Endothelial cell of umbilical vein (primary cell): ENCODE measurements at regions not wholly inside any gene's neighbourhood (a gene's known extent, or its start where the extent isn't known, plus 50 kb on each side); places are given as distances from the start of the nearest gene placed in this dataset.

Experiments used
- BruUV-seq: library from RNA; stranded (reverse); fragments of 400-500 nt; replicated peaks from 2 replicates; lab custom pipeline; 2021; lab: Mats Ljungman, UMichigan
- CTCF ChIA-PET: fragments of 300-600, 350-600 bp; sonication (Branson Sonifier 250); formaldehyde crosslinking; loops from one replicate; lab custom pipeline; 2021; ENCODE audit warnings: antibody characterized with exemption, inconsistent platforms; lab: Charles Lee
- POLR2A ChIA-PET: fragments of 300-600, 350-600 bp; sonication (Branson Sonifier 250); formaldehyde crosslinking; loops from one replicate; lab custom pipeline; 2021; ENCODE audit warnings: antibody characterized with exemption, inconsistent platforms; lab: Charles Lee
- DNase-seq: peaks from one replicate; pipeline ENCODE4 v3.0.0-alpha.2; 2011; ENCODE audit warnings: low read depth, low spot score
- FAIRE-seq: peaks from 2 replicates; lab custom pipeline; 2011; peaks lifted over from hg19 to GRCh38; lab: Jason Lieb, UNC
- H2AFZ ChIP-seq: 2 replicates; pipeline ENCODE4 v1.6.0; 2012; ENCODE audit warnings: low read depth, low read length, control low read depth, inconsistent platforms
- H3K27ac ChIP-seq: 2 replicates; pipeline ENCODE4 v1.5.1; 2011; ENCODE audit warnings: low read depth, mild to moderate bottlenecking, control low read depth, low read length, moderate library complexity; ENCODE audit not compliant: insufficient read depth
- H3K27me3 ChIP-seq, 2 experiments: 2 replicates each; pipeline versions ENCODE4 v1.6.0 to v1.6.1; 2011; ENCODE audit warnings: low read length in 2 of 2, mixed read lengths in 1 of 2; ENCODE audit not compliant: control insufficient read depth in 2 of 2, insufficient read depth in 2 of 2
- H3K36me3 ChIP-seq, 2 experiments: 2 replicates in 1 of 2; 3 replicates in 1 of 2; pipeline ENCODE4 v1.5.1; 2011; ENCODE audit warnings: low read length in 2 of 2, mild to moderate bottlenecking in 1 of 2, moderate library complexity in 1 of 2; ENCODE audit not compliant: control insufficient read depth in 2 of 2, insufficient read depth in 2 of 2; ENCODE audit errors: extremely low read depth in 1 of 2
- H3K4me1 ChIP-seq: 3 replicates; pipeline ENCODE4 v1.5.1; 2011; ENCODE audit warnings: mild to moderate bottlenecking, low read length; ENCODE audit not compliant: control insufficient read depth, insufficient read depth; ENCODE audit errors: extremely low read depth
- H3K4me2 ChIP-seq: 2 replicates; pipeline ENCODE4 v1.6.1; 2011; ENCODE audit warnings: low read length, control low read depth, mixed read lengths; ENCODE audit not compliant: insufficient read depth
- H3K4me3 ChIP-seq, 3 experiments: fragments of 200-600 bp in 1 of 3; sonication (generic), shearing (Covaris generic) in 1 of 3; replicated peaks in 1 of 3; 2 replicates each; pipeline ENCODE4 v1.5.1; 2011 to 2016; ENCODE audit warnings: control low read depth in 3 of 3, low read length in 3 of 3, mild to moderate bottlenecking in 2 of 3, inconsistent platforms in 1 of 3, low read depth in 1 of 3, moderate library complexity in 1 of 3; ENCODE audit not compliant: insufficient read depth in 1 of 3
- H3K79me2 ChIP-seq: 2 replicates; pipeline ENCODE4 v1.6.0; 2012; ENCODE audit warnings: low read length, inconsistent platforms; ENCODE audit not compliant: control insufficient read depth, insufficient read depth
- H3K9ac ChIP-seq: replicated peaks from 2 replicates; pipeline ENCODE3; 2011; ENCODE audit warnings: low read length, control low read depth; ENCODE audit not compliant: insufficient read depth; ENCODE audit errors: extremely low read depth
- H3K9me1 ChIP-seq: replicated peaks from 3 replicates; pipeline ENCODE4 v1.6.0; 2011; ENCODE audit warnings: mild to moderate bottlenecking, low read length; ENCODE audit not compliant: control insufficient read depth, insufficient read depth; ENCODE audit errors: extremely low read depth
- H3K9me3 ChIP-seq: replicated peaks from 2 replicates; pipeline ENCODE4 v1.5.1; 2012; ENCODE audit warnings: low read length, inconsistent platforms; ENCODE audit not compliant: control insufficient read depth, insufficient read depth
- H4K20me1 ChIP-seq: replicated peaks from 2 replicates; pipeline ENCODE3; 2011; ENCODE audit warnings: mild to moderate bottlenecking, low read length; ENCODE audit not compliant: control insufficient read depth, insufficient read depth; ENCODE audit errors: extremely low read depth
- FOS ChIP-seq: IDR thresholded peaks from 2 replicates; pipeline ENCODE4 v1.6.1; 2011; ENCODE audit warnings: mild to moderate bottlenecking, low read length, moderate library complexity, borderline replicate concordance; ENCODE audit not compliant: insufficient read depth
- GATA2 ChIP-seq: IDR thresholded peaks from 2 replicates; pipeline ENCODE4 v1.7.0; 2011; ENCODE audit warnings: low read depth, mild to moderate bottlenecking, moderate library complexity, mixed read lengths, low read length; ENCODE audit not compliant: insufficient read length, insufficient read depth
- POLR2A ChIP-seq: IDR thresholded peaks from 2 replicates; pipeline ENCODE4 v1.6.1; 2012; ENCODE audit warnings: low read depth, mild to moderate bottlenecking, control low read depth, low read length
- dilution Hi-C: fragments of 300-500 bp; cut with MboI; formaldehyde crosslinking; loops from one replicate; pipeline ENCODE4 v1.15.0; 2019; ENCODE audit warnings: low sequenced_read_pairs; ENCODE audit not compliant: extremely low pct_ligation_motif_present
- intact Hi-C: fragments of 100-400 bp; cut with micrococcal nuclease; formaldehyde crosslinking; loops from one replicate; pipeline ENCODE4 v1.10.0; 2022
- TF ChIP-seq, protein P1 (sequence below): IDR thresholded peaks from 2 replicates; pipeline ENCODE4 v1.6.1; 2011; ENCODE audit not compliant: insufficient read depth, insufficient read length

GRCh38 chr22:48794906-48795305 lies 1032.8 kb downstream of the BRD1 start:
- POLR2A ChIA-PET = no interaction called here
- Histone ChIP-seq H3K4me1 (no peaks in the 10 kb centered on the region), H3K27me3 (no peaks in the 10 kb centered on the region), H3K36me3 (no peaks in the 10 kb centered on the region), H4K20me1 (no peaks in the 10 kb centered on the region), H3K9me3 (peaks cover 11% of the 10 kb centered on the region), H3K4me3 (no peak overlapping the region), H3K9ac (no peak overlapping the region), H3K4me2 (no peak overlapping the region), H2AFZ (no peak overlapping the region), H3K9me1 (no peaks in the 10 kb centered on the region), H3K27ac (no peak overlapping the region), H3K79me2 (no peaks in the 10 kb centered on the region)
- CTCF ChIA-PET = no interaction called here
- no peak for TF ChIP-seq GATA2
- TF ChIP-seq POLR2A = no peak
- TF ChIP-seq, protein P1, sequence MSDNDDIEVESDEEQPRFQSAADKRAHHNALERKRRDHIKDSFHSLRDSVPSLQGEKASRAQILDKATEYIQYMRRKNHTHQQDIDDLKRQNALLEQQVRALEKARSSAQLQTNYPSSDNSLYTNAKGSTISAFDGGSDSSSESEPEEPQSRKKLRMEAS = no peak
- dilution Hi-C loops = no loop called here
- no peak for FAIRE-seq
- intact Hi-C loops = no loop called here
- no peak for DNase-seq
- no TSS peak for BruUV-seq

DNA sequence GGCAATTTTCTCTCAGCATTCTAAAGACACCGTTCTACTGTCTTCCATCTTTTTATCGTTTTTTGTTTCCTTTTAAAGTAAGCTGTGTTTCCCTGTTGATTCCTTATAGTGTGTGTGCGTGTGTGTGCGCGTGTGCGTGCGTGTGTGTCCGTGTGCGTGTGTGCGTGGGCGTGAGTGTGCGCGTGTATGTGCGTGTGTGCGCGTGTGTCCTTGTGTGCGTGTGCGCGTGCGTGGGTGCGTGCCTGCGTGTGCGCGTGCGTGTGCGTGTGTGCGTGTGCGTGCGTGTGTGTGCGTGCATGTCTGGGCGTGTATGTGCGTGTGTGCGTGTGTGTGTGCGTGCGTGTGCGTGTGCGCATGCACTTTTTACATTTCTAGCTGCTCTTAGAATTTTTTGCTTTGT lies 1033.7 kb downstream of the BRD1 start:
- Histone ChIP-seq H3K4me1 (no peaks in the 10 kb centered on the region), H3K27ac (no peak overlapping the region), H3K36me3 (no peaks in the 10 kb centered on the region), H4K20me1 (no peaks in the 10 kb centered on the region), H3K4me3 (no peak overlapping the region), H3K9me1 (no peaks in the 10 kb centered on the region), H2AFZ (no peak overlapping the region), H3K4me2 (no peak overlapping the region), H3K9ac (no peak overlapping the region), H3K79me2 (no peaks in the 10 kb centered on the region), H3K27me3 (no peaks in the 10 kb centered on the region), H3K9me3 (peaks cover 9% of the 10 kb centered on the region)
- DNase-seq (no peak), FAIRE-seq (no peak)
- ChIA-PET POLR2A (no interaction called here), CTCF (no interaction called here)
- intact Hi-C loops (no loop called here), dilution Hi-C loops (no loop called here)
- BruUV-seq = no TSS peak
- no peak for TF ChIP-seq FOS
- TF ChIP-seq, protein P1 = no peak
